RWPE1 (cell line): ENCODE measurements at regions not wholly inside any gene's neighbourhood (a gene's known extent, or its start where the extent isn't known, plus 50 kb on each side); places are given as distances from the start of the nearest gene placed in this dataset.
"Not testable (repeated sequence)": the region's sequence is repeated elsewhere in the genome, so short reads cannot be mapped to it uniquely, and the experiment has no call there.

ENCODE experiments used
- CTCF ChIA-PET: fragments of 350-600 bp; sonication (Branson Sonifier 250); formaldehyde crosslinking; extraction: SDS; loops from one replicate; lab custom pipeline; 2021; lab: Yijun Ruan, JAX
- POLR2A ChIA-PET: fragments of 400-600 bp; formaldehyde crosslinking; extraction: SDS; loops from one replicate; lab custom pipeline; 2020; ENCODE audit warnings: antibody characterized with exemption; ENCODE audit not compliant: low non-redundant PET; lab: Yijun Ruan, JAX
- DNase-seq: peaks from one replicate; pipeline ENCODE4 v3.0.0; 2012; ENCODE audit warnings: low spot score
- H3K27ac ChIP-seq: fragments of 450-650 bp; 2 replicates; pipeline ENCODE4 v1.5.1; 2017
- TF ChIP-seq, protein P1 (sequence below): fragments of 450-650 bp; conservative IDR thresholded peaks from 2 replicates; pipeline ENCODE4 v1.5.1; 2017; ENCODE audit warnings: low read depth, mild to moderate bottlenecking

DNA sequence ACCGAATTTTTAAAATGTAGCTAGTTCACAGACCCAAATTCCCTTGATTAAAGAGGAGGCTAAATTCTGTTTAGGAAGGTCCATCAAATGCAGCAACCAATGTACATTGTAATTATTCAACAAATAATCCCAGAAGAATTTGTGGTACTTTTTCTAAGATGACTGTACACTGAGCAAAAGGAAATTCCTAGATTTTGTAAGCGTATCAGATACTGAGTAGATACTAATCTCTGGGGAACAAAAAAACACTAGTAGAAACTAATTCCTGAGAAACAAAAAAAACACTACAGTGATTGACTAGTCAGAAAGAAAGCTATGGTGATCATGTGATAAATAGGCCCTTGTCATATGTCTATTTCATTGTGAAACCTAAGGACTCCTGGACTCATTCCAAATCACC lies 246.1 kb downstream of the PCDH17 start:
- CTCF ChIA-PET, result no interaction called here
- POLR2A ChIA-PET, result no interaction called here
- no peak overlapping the region for H3K27ac ChIP-seq
- TF ChIP-seq, protein P1, sequence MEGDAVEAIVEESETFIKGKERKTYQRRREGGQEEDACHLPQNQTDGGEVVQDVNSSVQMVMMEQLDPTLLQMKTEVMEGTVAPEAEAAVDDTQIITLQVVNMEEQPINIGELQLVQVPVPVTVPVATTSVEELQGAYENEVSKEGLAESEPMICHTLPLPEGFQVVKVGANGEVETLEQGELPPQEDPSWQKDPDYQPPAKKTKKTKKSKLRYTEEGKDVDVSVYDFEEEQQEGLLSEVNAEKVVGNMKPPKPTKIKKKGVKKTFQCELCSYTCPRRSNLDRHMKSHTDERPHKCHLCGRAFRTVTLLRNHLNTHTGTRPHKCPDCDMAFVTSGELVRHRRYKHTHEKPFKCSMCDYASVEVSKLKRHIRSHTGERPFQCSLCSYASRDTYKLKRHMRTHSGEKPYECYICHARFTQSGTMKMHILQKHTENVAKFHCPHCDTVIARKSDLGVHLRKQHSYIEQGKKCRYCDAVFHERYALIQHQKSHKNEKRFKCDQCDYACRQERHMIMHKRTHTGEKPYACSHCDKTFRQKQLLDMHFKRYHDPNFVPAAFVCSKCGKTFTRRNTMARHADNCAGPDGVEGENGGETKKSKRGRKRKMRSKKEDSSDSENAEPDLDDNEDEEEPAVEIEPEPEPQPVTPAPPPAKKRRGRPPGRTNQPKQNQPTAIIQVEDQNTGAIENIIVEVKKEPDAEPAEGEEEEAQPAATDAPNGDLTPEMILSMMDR, result no peak
- DNase-seq, result no peak

DNA sequence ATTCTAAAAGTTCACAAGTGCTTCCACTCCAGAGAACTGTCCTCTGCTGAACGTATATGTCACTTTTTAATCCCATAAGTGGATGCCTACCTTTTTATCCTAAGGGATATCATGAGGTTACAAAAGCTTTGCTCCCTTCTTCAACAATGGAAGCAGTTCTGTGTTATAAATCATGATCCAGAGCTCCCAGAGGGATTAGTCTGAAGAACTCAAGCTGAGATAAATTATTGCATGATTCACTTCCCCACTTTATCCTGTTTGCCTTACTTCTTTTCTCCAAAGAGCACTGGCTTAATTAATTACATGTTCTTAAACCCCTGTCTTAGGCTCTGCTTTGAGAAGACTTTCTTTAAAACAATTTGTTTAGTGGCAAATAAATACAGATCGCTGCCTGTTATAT lies 246.7 kb downstream of the PCDH17 start:
- ChIA-PET CTCF (interaction anchor here (0.6 to 0.7 kb wide), 2 partner anchors 12 to 826 kb away, joined by 3 read pairs; no protein-coding TSS in a partner anchor), POLR2A (no interaction called here)
- TF ChIP-seq, protein P1, result no peak
- no peak for DNase-seq
- H3K27ac ChIP-seq, result no peak overlapping the region

DNA sequence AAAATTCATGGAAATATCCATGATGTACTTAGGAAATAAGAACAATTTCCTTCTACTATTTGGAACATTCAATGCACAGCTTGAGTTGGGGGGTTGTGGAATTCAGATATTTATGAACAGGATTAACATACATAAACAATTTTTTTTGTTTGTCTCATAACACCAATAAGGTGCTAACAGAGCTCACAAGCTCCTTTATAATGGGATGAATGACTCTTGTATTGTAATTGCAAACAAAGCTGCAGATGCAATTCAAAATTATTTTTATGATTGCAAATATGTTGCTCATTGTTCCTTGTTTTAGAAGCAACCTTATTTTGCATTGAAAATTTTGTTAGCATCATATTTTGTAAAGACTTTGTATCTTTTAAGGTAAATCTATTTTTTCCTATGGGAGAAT lies 265.7 kb downstream of the PCDH17 start:
- H3K27ac ChIP-seq, result no peak overlapping the region
- TF ChIP-seq, protein P1, result no peak
- POLR2A ChIA-PET, result no interaction called here
- DNase-seq, result no peak
- CTCF ChIA-PET, result no interaction called here

DNA sequence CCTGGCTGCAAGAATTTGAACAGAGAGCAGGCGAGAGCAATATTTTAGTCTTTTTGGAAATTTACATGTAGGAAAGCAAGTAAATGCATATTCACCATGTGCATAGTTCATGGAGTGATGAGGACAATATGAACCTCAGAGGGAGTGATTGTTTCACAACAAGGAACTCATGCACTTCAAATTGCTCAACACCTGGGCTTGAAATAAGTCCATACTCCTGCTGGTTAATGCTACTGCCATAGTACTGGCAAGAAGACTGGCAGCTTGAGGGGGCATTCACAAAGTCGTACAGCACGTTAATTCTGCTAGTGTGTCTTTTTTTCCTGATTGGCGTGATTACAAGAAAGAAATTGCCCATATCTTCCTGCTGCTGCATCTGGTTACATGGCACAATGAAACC lies 267.6 kb downstream of the PCDH17 start:
- TF ChIP-seq, protein P1, result no peak
- H3K27ac ChIP-seq, result no peak overlapping the region
- ChIA-PET POLR2A (no interaction called here), CTCF (no interaction called here)
- DNase-seq, result no peak

DNA sequence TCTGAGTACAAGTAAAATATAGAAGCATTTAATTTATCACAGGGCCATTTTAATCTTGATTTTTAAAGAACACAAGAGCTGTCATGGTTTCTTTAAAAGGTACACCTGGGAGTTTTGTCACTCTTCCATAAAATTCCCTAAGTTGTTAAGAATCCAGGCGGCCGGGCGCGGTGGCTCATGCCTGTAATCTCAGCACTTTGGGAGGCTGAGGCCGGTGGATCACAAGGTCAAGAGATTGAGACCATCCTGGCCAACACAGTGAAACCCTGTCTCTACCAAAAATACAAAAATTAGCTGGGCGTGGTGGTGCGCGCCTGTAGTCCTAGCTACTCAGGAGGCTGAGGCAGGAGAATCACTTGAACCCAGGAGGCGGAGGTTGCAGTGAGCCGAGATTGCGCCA lies 278.3 kb downstream of the PCDH17 start:
- DNase-seq, CTCF ChIA-PET, POLR2A ChIA-PET, H3K27ac ChIP-seq: not testable (repeated sequence)

DNA sequence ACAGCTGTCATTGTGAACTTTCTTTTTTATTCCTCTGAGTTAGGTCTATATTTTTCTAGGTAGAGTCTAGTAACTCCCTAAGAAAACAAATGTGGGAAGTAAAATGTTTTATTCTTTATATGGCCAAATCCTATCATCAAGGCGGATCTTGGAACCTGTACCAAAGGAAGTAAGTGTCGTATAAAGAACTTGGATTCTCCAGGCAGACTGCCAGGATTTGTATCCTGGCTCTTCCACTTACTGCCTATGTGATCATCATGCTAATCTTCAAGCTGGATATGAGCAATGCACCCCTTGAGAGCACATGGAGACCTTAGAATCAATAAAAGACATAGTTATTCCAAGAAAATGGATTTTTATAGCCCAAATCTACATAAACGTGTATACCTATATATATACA lies 286.5 kb downstream of the PCDH17 start:
- ChIA-PET CTCF (no interaction called here), POLR2A (no interaction called here)
- TF ChIP-seq, protein P1, result no peak
- no peak for DNase-seq
- no peak overlapping the region for H3K27ac ChIP-seq

DNA sequence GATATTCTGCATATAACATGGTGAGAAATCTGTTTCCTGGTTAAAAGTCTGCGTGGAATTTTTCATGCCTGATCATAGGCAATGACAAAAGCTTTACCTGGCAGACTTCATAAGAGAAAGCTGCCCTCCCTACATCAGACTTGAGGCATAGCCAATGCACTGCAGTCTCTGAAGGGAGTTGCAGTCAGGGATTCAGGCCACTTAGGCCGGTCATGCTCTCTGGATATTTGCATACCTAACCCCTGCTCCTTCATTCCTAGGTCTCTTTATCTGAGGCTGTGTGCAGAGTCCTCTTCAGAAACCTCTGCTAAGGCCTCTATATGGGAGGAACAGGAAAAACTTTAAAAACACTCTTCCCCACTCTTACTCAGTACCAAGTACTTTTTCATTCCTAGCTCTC lies 287.4 kb downstream of the PCDH17 start:
- CTCF ChIA-PET, result interaction anchor here (0.7 kb wide), 1 partner anchor 930 kb away, joined by 3 read pairs; no protein-coding TSS in a partner anchor

More for the DNA sequence above, 287.4 kb downstream of the PCDH17 start:
- DNase-seq, result no peak
- POLR2A ChIA-PET, result no interaction called here
- TF ChIP-seq, protein P1, result no peak
- no peak overlapping the region for H3K27ac ChIP-seq
